ENCODE measurements at regions not wholly inside any gene's neighbourhood (a gene's known extent, or its start where the extent isn't known, plus 50 kb on each side); places are given as distances from the start of the nearest gene placed in this dataset.

- Histone ChIP-seq H3K9ac (ENCODE audit: insufficient read depth in 1 of 2, low read depth in 2 of 2, low read length in 2 of 2) (no peak overlapping the region), H3K4me3 (no peak overlapping the region), H3K36me3 (ENCODE audit: control insufficient read depth, insufficient read depth, low read length) (no peaks in the 10 kb centered on the region), H3K27ac (ENCODE audit: extremely low read depth, low read depth, low read length) (no peak overlapping the region), H3K9me3 (replicated peaks; ENCODE audit: control insufficient read depth, insufficient read depth, low read depth, low read length) (no peaks in the 10 kb centered on the region), H3K9me1 (ENCODE audit: control insufficient read depth, insufficient read depth, low read length) (no peaks in the 10 kb centered on the region), H2AFZ (ENCODE audit: low read depth, low read length) (no peak overlapping the region), H3K4me2 (ENCODE audit: insufficient read depth, low read length) (no peak overlapping the region), H3K27me3 (ENCODE audit: control insufficient read depth in 2 of 2, insufficient read depth in 2 of 2, low read length in 2 of 2) (peaks cover 44 to 58% of the 10 kb centered on the region in 2 experiments; a peak in 4 of 5 replicates), H4K20me1 (replicated peaks; ENCODE audit: control insufficient read depth, insufficient read depth, low read length) (no peaks in the 10 kb centered on the region; the same call in 1 of the 2 replicates), H3K4me1 (replicated peaks in 1 of 2; ENCODE audit: control insufficient read depth in 2 of 2, insufficient read depth in 2 of 2, low read length in 2 of 2) (peaks cover 3 to 11% of the 10 kb centered on the region in 2 experiments; a peak in 4 of 5 replicates), H3K79me2 (ENCODE audit: control insufficient read depth, insufficient read depth, low read length) (no peaks in the 10 kb centered on the region)
- CTCF ChIA-PET (ENCODE audit: low intra/inter-chr PET ratio), result no interaction called here
- WGBS (ENCODE audit: insufficient coverage, low coverage, missing lambda C conversion rate), result 2% methylated on average over 7 of the region's 7 CpGs
- no peak for DNase-seq (ENCODE audit: extremely low read depth in 1 of 4, low spot score in 3 of 4)
- no peak for ATAC-seq
- in situ Hi-C loops (cut with MboI) (no loop called here), intact Hi-C loops (cut with micrococcal nuclease) (no loop called here)
- no peak for TF ChIP-seq SIX5 (IDR thresholded peaks at IDR 0.05; ENCODE audit: borderline replicate concordance in 1 of 2, insufficient read depth in 1 of 2, low read depth in 1 of 2, low read length in 2 of 2)
- no peak for FAIRE-seq
- no TSS peak for BruUV-seq (replicated peaks)
- POLR2A ChIA-PET, result no interaction called here
These were observed 165.9 kb upstream of the CDYL start for GRCh38 chr6:4610256-4610655.

DNA sequence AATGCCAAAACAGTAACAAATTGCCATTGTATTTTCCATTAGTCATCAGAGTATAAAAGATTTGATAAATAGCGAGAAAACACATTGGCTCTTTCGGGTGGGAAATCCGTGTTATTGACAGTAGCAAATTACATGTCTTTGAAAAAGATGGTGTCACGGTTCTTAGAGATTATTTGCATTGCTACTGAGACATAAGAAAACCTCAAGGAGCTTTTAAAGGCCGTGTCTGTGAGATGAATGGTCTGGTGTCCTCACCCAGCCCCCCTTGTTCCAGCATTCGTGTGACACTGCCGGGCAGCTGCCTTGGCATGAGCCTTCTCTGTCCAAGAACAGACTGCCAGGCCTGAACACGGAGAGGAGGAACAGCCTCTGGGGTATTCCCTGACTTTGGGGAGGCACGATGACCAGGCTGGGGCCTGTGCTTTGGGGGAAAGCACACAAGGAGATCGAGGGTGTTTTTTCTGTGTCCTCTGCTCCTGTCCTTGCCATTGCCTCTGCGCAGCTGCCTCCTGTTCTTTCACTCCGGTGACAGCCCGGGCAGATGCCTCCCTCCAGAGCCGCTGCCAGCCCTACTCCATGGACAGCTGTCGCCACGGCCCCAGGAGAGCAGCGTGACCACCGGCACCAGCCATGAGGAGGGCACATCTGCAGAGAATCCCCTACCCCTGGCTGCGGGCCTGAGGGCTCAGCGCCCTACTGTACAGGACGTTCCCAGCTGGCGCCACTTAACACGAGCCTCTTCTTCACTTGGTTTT is 167.7 kb upstream of the CDYL start:
- in situ Hi-C loops (cut with MboI), result no loop called here
- WGBS (ENCODE audit: insufficient coverage, low coverage, missing lambda C conversion rate), result 18% methylated on average over 23 of the region's 23 CpGs
- no peak overlapping the region; the same call in 1 of the 2 replicates for H3K4me2 ChIP-seq (ENCODE audit: insufficient read depth, low read length)
- no peak overlapping the region for H3K4me3 ChIP-seq
- H3K79me2 ChIP-seq (ENCODE audit: control insufficient read depth, insufficient read depth, low read length), result no peaks in the 10 kb centered on the region
- peaks cover 3 to 11% of the 10 kb centered on the region in 2 experiments; a peak in 4 of 5 replicates for H3K4me1 ChIP-seq (replicated peaks in 1 of 2; ENCODE audit: control insufficient read depth in 2 of 2, insufficient read depth in 2 of 2, low read length in 2 of 2)
- TF ChIP-seq RBM39 (optimal IDR thresholded peaks at IDR 0.05; ENCODE audit: low read depth, low read length), result no peak
- TF ChIP-seq GABPA (tag; conservative IDR thresholded peaks at IDR 0.05; ENCODE audit: low read depth), result no peak
- BruUV-seq (replicated peaks), result no TSS peak
- ChIA-PET CTCF (ENCODE audit: low intra/inter-chr PET ratio) (no interaction called here), POLR2A (interaction anchor here (0.5 to 0.7 kb wide), 2 partner anchors 427 to 1069 kb away, joined by 3 read pairs; no protein-coding TSS in a partner anchor)
- H3K27ac ChIP-seq (ENCODE audit: extremely low read depth, low read depth, low read length), result no peak overlapping the region
- DNase-seq (ENCODE audit: extremely low read depth in 1 of 4, low spot score in 3 of 4) (no peak), ATAC-seq (no peak), FAIRE-seq (peak; percentile 37)
- no peaks in the 10 kb centered on the region for H3K9me3 ChIP-seq (replicated peaks; ENCODE audit: control insufficient read depth, insufficient read depth, low read depth, low read length)
- no peak overlapping the region for H3K9ac ChIP-seq (ENCODE audit: insufficient read depth in 1 of 2, low read depth in 2 of 2, low read length in 2 of 2)
- no peak overlapping the region for H2AFZ ChIP-seq (ENCODE audit: low read depth, low read length)
- H3K36me3 ChIP-seq (ENCODE audit: control insufficient read depth, insufficient read depth, low read length), result no peaks in the 10 kb centered on the region
- H3K9me1 ChIP-seq (ENCODE audit: control insufficient read depth, insufficient read depth, low read length), result no peaks in the 10 kb centered on the region
- no peaks in the 10 kb centered on the region; the same call in 1 of the 2 replicates for H4K20me1 ChIP-seq (replicated peaks; ENCODE audit: control insufficient read depth, insufficient read depth, low read length)
- peaks cover 34 to 43% of the 10 kb centered on the region in 2 experiments; a peak in 4 of 5 replicates for H3K27me3 ChIP-seq (ENCODE audit: control insufficient read depth in 2 of 2, insufficient read depth in 2 of 2, low read length in 2 of 2)
- intact Hi-C loops (cut with micrococcal nuclease), result no loop called here

All from K562 (cell line).